GM12874 (cell line): ENCODE measurements at regions not wholly inside any gene's neighbourhood (a gene's known extent, or its start where the extent isn't known, plus 50 kb on each side); places are given as distances from the start of the nearest gene placed in this dataset.
A peak's percentile ranks its signal among the peaks of the same experiment; 100 is the strongest.

ENCODE experiments used
- CTCF ChIP-seq: IDR thresholded peaks from 2 replicates; pipeline ENCODE4 v1.5.1; 2011; ENCODE audit warnings: low read depth, mild to moderate bottlenecking, control low read depth, low read length, moderate library complexity; ENCODE audit not compliant: insufficient read depth

GRCh38 chr12:125389061-125389697 is 323.9 kb downstream of the AACS start:
- no peak for TF ChIP-seq CTCF

- no peak for TF ChIP-seq CTCF
Measured at GRCh38 chr12:125393569-125393968, 328.3 kb downstream of the AACS start.

GRCh38 chr12:125395583-125396215 is 330.5 kb downstream of the AACS start:
- TF ChIP-seq CTCF = no peak

GRCh38 chr12:125399489-125399888 is 334.3 kb downstream of the AACS start:
- TF ChIP-seq CTCF = no peak

GRCh38 chr12:125402874-125403789 is 337.9 kb downstream of the AACS start:
- TF ChIP-seq CTCF = peak; percentile 31; the same call in 1 of the 2 replicates

- TF ChIP-seq CTCF = no peak
Measured at GRCh38 chr12:125403843-125404242, 338.6 kb downstream of the AACS start.

GRCh38 chr12:125406131-125406530 is 340.9 kb downstream of the AACS start:
- no peak for TF ChIP-seq CTCF
